ENCODE measurements at regions not wholly inside any gene's neighbourhood (a gene's known extent, or its start where the extent isn't known, plus 50 kb on each side); places are given as distances from the start of the nearest gene placed in this dataset.
"Not testable (repeated sequence)": the region's sequence is repeated elsewhere in the genome, so short reads cannot be mapped to it uniquely, and the experiment has no call there.

- no peaks in the 10 kb centered on the region for H3K36me3 ChIP-seq
- 71 to 80% methylated on average over 1 of the region's 1 CpG for WGBS, 2 donors
- H3K27me3 ChIP-seq: no peaks in the 10 kb centered on the region
- H3K4me3 ChIP-seq: no peak overlapping the region
- peak overlapping the region; percentile 6 to 74 (median 70) for H3K27ac ChIP-seq
- TF ChIP-seq POLR2AphosphoS5 (IDR thresholded peaks at IDR 0.05) (peak; percentile 68 to 91 (median 88)), CTCF (IDR thresholded peaks at IDR 0.05) (no peak), POLR2A (IDR thresholded peaks at IDR 0.05) (no peak), EP300 (IDR thresholded peaks at IDR 0.05) (peak in 1 of 4 donors; percentile 63)
- peaks cover 0 to 36% (median 23%) of the 10 kb centered on the region in 4 donors for H3K4me1 ChIP-seq
- no peaks in the 10 kb centered on the region for H3K9me3 ChIP-seq
- peak; percentile 89 for DNase-seq
- intact Hi-C loops (cut with DNase I): loop anchor here (5.0 kb wide), 1 partner anchor 46 kb away; no protein-coding TSS in a partner anchor
Measured at GRCh38 chr1:192878249-192878648, 69.4 kb downstream of the RGS2 start.

GRCh38 chr1:192879406-192879805, 70.6 kb downstream of the RGS2 start:
- Histone ChIP-seq H3K4me3 (no peak overlapping the region), H3K36me3 (no peaks in the 10 kb centered on the region), H3K9me3 (no peaks in the 10 kb centered on the region), H3K4me1 (peaks cover 0 to 36% (median 23%) of the 10 kb centered on the region in 4 donors), H3K27me3 (no peaks in the 10 kb centered on the region), H3K27ac (peak overlapping the region in 3 of 4 donors; percentile 69 to 74 (median 72))
- 70 to 88% methylated on average over 1 of the region's 1 CpG for whole genome bisulfite sequencing, 2 donors
- intact Hi-C loops (cut with DNase I): loop anchor here (5.0 kb wide), 1 partner anchor 47 kb away; no protein-coding TSS in a partner anchor
- TF ChIP-seq POLR2AphosphoS5 (IDR thresholded peaks at IDR 0.05) (no peak), CTCF (IDR thresholded peaks at IDR 0.05) (no peak), POLR2A (IDR thresholded peaks at IDR 0.05) (no peak), EP300 (IDR thresholded peaks at IDR 0.05) (no peak)
- no peak for DNase-seq

DNA sequence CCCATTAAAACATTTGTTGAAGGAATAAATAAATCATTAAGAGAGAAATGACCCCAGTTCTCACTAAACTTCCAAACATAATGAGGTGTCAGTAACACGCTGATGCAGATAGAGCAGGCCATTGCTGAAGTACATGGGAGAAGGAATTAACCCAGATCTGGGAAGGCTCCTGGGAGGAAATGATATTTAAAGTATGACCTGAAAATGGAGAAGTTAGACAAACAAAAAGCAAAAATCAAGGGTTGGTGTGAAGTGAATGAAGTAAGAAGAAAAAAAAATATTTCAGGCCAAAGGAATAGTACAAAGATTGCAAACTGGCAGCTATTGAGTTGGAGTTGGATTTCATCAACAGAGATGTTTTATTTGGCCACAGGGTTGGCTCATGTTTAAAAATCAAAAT, 71.4 kb downstream of the RGS2 start:
- 76 to 82% methylated on average over 1 of the region's 1 CpG for whole genome bisulfite sequencing, 2 donors
- intact Hi-C loops (cut with DNase I): no loop called here
- H3K9me3 ChIP-seq: no peaks in the 10 kb centered on the region
- H3K4me3 ChIP-seq: no peak overlapping the region
- TF ChIP-seq CTCF (IDR thresholded peaks at IDR 0.05) (no peak), EP300 (IDR thresholded peaks at IDR 0.05) (no peak), POLR2A (IDR thresholded peaks at IDR 0.05) (no peak), POLR2AphosphoS5 (IDR thresholded peaks at IDR 0.05) (no peak)
- H3K36me3 ChIP-seq: no peaks in the 10 kb centered on the region
- H3K4me1 ChIP-seq: peaks cover 0 to 36% (median 23%) of the 10 kb centered on the region in 4 donors
- H3K27me3 ChIP-seq: no peaks in the 10 kb centered on the region
- no peak overlapping the region for H3K27ac ChIP-seq
- DNase-seq: no peak

DNA sequence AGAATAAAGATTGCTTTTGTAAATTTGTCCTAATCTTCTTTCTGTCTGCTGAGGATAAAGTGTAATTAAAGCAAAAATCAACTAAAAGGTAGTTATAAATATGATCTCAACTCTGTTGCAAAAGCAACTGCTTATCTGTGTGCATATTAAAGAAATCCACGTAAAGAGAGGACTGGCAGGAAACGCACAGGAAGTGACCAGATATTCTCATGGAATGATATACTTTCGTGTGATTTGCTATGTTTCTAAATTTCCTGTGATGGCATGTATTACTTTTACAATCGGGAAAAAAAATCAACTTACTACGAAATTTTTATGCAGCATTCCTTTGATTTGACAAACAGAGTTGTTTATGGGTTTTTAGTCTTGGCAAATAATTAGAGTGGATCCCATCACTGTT, 75.4 kb downstream of the RGS2 start:
- Histone ChIP-seq H3K27ac (no peak overlapping the region), H3K4me3 (no peak overlapping the region), H3K27me3 (no peaks in the 10 kb centered on the region), H3K36me3 (no peaks in the 10 kb centered on the region), H3K9me3 (no peaks in the 10 kb centered on the region), H3K4me1 (peaks cover 0 to 8% (median 1%) of the 10 kb centered on the region in 4 donors)
- TF ChIP-seq POLR2AphosphoS5 (IDR thresholded peaks at IDR 0.05) (no peak), CTCF (IDR thresholded peaks at IDR 0.05) (no peak), POLR2A (IDR thresholded peaks at IDR 0.05) (no peak), EP300 (IDR thresholded peaks at IDR 0.05) (no peak)
- intact Hi-C loops (cut with DNase I): no loop called here
- 63 to 74% methylated on average over 5 of the region's 5 CpGs for WGBS, 2 donors
- DNase-seq: no peak

GRCh38 chr1:192885387-192885786, 76.5 kb downstream of the RGS2 start:
- H3K27me3 ChIP-seq, H3K4me3 ChIP-seq, H3K9me3 ChIP-seq, H3K27ac ChIP-seq, DNase-seq, H3K36me3 ChIP-seq, H3K4me1 ChIP-seq: not testable (repeated sequence)
- intact Hi-C loops (cut with DNase I): loop anchor here (5.0 kb wide), 2 partner anchors 67 to 68 kb away; no protein-coding TSS in a partner anchor
- WGBS, 2 donors: 75 to 78% methylated on average over 3 of the region's 3 CpGs

Measured in sigmoid colon (tissue), 6 donors.